Dedifferentiated amniotic fluid mesenchymal stem cell (primary cell): ENCODE measurements at regions not wholly inside any gene's neighbourhood (a gene's known extent, or its start where the extent isn't known, plus 50 kb on each side); places are given as distances from the start of the nearest gene placed in this dataset.

Source experiments
- DNase-seq: peaks from one replicate; pipeline ENCODE4 v3.0.0-alpha.2; 2016; ENCODE audit errors: extremely low spot score

- DNase-seq, result no peak
Observed at GRCh38 chr11:42047637-42048555, 588.4 kb upstream of the LRRC4C start.

- no peak for DNase-seq
Observed at GRCh38 chr11:42049186-42049585, 589.7 kb upstream of the LRRC4C start.

DNA sequence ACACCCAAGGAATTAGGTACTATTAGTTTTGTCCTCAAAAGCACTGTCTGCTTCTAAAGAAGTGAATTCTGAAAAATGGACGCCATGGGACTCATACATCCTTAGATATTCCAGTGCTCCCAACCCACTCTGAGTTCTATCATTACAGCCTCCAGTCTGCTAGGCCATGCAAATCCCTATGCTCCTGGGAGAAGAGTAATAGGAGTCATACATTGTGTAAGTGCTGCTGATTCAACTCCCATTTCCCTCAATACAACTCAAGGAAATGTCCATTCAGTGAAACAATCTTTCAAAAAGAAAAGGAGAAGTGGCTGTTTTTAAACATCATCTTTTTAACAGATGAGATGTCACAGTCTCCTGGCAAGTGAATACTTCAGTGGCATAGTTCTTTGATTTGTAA is 590.2 kb upstream of the LRRC4C start:
- DNase-seq, result no peak

DNA sequence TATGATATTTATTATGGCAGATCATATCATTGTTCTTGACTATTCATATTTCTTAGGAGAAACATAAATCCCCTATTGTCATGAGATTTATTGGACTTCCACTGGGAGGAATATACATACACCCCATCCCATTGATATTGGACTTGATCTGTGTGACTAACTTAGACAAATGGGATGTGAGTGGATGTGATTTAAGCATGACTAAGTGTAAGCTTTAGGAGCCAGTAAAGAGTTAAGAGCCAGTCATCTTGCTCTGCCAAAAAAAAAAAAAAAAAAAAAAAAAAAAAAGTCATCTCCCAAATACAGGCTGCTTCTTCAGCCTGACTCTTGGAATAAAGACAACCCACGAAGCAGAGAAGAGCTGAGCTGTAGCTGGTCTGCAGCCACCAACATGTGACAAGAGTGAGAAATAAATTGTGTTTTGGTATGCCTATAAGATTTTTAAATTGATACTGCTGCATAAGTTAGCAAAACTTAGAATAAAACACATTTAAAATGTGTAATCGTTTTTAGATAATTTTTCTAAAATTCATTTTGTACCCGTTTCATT is 595.0 kb upstream of the LRRC4C start:
- no peak for DNase-seq

GRCh38 chr11:42055606-42056005 is 596.2 kb upstream of the LRRC4C start:
- no peak for DNase-seq

DNA sequence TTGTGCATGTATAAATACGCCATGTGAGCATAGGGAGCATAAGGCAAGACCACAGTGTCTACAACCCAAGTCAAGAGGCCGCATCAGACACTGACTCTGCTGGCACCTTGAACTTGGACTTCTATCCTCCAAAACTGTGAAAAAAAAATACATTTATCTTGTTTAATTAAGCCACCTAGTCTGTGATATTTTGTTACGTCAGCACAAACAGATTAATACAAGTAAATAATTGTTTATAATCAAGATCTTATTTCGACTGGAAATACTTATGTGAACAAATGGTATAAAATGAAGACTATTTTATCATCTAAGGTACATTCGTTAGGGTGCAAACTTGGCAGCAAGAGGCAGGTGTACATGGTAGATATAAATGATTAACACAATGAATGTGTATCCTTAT is 599.3 kb upstream of the LRRC4C start:
- no peak for DNase-seq

GRCh38 chr11:42065199-42065598 is 605.7 kb upstream of the LRRC4C start:
- no peak for DNase-seq

DNA sequence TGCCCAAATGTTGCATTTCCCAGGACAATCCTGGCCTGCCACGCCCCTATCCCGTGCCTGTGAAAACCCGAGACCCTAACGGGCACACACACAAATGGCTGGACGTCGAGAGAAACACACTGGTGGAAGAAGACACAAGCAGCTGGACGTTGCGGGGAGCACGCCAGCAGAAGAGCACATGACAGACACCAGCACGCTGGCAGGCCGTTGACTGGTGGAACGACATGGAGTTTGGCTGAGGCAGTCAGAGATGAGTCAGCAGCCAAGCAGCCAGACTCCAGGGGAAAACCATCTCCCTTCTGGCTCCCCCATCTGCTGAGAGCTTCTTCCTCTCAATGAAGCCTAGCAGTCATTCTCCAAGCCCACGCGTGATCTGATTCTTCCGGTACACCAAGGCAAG is 606.7 kb upstream of the LRRC4C start:
- DNase-seq, result no peak

DNA sequence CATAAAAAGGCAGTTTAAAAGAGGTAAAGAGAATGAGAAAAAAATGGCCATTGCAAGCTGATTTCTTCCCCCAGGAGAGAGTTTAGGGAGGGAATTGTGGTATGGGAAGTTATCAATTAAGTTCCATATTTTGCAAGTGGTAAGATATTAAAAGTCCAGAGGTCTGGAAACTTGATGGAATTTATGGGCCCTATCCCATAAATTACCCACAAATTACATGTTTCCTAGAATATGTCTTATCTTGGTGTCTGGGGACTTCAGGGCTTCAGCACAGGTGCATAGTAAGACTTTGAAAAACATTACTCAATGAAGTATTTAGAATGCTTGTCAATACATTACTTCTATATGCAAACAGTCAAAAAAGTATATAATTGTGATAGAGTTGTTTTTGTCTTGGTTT is 614.9 kb upstream of the LRRC4C start:
- DNase-seq, result no peak

GRCh38 chr11:42075180-42075579 is 615.7 kb upstream of the LRRC4C start:
- DNase-seq, result no peak

- DNase-seq, result no peak
Observed at GRCh38 chr11:42077794-42078193, 618.3 kb upstream of the LRRC4C start.

- DNase-seq, result no peak
Observed at GRCh38 chr11:42085736-42086135, 626.3 kb upstream of the LRRC4C start.

DNA sequence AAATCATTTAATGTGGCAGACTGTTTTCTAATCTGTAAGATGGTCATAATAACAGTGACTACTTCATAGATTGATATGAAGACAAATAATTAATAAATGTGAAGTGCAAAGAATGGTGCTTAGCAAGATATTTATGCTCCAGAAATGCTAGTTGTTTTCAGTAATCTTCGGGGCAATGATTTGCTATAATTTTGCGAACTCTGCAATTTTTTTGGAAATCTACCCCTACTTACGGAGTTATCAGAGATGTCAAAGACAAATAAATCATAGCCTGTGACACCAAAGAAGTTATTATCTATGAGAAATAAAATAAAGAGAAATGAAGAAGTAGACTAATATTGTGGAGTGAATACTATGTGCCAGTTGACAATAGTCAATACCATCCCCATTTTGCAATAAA is 634.1 kb upstream of the LRRC4C start:
- no peak for DNase-seq

DNA sequence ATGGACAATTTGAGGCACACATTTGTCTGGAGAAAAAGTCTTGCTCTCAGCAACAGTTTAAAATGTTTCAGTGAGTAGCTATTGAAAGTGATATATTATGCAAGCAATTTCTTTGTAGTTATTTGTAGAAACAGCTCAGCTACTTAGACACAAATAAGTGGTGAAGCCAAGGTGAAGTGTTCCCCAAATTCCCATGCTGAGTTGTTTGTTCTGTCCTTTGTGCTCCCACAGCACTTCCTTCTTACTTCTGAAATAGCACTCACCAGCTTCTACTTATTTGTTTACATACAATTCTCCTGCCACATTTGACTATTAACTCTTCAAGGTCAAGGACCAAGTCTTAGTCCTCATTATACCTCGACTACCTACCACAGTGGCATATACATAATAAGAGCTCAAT is 638.6 kb upstream of the LRRC4C start:
- no peak for DNase-seq

DNA sequence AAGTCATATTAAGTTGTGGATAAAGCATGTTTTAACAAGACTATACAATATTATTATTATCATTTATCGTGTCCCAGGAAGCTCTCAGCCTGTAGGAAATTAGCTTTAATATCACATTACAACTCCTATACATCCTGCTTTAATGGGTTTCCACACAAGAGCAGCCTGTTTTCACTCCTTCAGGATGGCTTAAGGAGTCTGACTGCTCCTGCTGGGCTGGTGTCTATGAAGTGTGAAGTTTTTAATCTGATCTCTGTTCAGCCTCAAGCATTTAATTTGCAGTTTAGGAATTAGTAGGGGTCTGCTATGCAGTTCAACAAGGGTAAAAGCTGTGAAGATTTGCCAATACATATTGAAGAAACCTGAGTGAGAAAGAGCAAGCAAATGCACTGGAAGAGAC is 653.4 kb upstream of the LRRC4C start:
- DNase-seq, result no peak

DNA sequence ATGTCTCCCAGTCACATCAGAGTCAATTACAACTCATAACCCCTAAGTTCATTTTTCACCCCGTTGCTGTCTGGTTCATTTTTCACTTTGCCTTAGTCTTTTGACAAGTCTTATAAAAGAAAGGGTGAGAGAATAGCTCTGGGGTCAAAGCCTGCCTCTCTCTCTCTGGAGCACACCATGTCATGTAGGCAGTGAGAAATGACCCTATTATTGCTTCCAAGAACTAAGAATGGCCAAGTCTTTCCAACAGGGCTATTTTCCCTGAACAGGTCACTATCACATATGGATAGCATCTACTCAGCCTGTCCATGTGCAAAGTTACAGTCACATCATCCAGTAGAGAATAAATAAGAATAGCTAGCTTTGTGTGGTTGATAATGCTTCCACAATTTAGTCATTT is 655.5 kb upstream of the LRRC4C start:
- DNase-seq, result no peak

GRCh38 chr11:42138454-42138853 is 679.0 kb upstream of the LRRC4C start:
- no peak for DNase-seq

- DNase-seq, result no peak
Observed at GRCh38 chr11:42145311-42145710, 685.9 kb upstream of the LRRC4C start.

DNA sequence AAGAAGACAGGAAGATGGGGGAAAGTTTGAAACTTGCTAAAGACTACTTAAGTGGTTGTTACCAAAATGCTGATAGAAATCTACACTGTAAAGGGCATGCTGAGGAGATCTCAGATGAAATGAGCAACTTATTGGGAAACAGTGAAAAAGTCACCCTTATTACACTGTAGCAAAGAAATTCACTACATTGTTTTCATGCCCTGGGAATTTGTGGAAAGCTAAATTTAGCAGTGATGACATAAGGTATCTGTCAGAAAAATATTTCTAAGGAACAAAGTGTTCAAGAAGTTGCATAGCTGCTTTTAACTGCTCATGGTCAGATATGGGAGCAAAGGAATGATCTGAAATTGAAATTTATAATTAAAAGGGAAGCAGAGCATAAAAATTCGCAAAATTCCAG is 702.4 kb upstream of the LRRC4C start:
- DNase-seq, result no peak

GRCh38 chr11:42169191-42169590 is 709.7 kb upstream of the LRRC4C start:
- DNase-seq, result no peak

DNA sequence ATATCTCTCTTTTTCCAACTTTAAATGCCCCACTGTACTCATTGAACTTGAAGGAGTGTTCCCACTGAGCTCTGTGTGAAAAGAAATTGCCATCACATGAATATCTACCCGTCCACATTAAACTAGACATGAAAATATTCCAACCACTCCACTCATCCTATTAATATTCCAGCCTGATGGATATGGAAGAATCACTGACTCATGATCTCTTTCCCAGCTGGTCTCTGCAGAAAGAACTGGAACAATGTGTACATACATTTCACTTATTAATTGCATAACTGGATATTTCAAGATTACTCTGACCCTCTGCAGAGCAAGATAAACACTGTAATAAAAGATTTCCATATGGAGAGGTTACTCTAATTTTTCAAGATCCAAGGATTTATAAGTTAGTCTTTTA is 711.1 kb upstream of the LRRC4C start:
- no peak for DNase-seq

DNA sequence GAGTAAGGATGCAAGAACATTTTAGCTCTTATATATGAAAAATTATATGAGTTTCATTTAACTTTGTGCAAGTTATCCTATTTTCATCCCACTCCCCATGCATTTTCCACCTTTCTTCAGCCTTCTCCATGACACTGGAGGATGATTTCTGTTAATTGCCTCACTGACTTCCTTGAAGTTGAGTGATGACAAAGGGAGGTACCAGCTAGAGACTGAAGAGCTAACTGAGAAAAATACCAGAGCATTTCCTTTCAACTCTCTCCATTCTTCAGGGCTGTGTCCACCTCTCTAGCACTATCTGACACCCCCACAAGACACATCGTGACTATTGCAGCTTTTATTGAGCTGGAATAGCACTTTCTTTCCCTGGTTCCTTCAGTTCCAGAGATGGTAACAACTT is 711.6 kb upstream of the LRRC4C start:
- DNase-seq, result no peak

DNA sequence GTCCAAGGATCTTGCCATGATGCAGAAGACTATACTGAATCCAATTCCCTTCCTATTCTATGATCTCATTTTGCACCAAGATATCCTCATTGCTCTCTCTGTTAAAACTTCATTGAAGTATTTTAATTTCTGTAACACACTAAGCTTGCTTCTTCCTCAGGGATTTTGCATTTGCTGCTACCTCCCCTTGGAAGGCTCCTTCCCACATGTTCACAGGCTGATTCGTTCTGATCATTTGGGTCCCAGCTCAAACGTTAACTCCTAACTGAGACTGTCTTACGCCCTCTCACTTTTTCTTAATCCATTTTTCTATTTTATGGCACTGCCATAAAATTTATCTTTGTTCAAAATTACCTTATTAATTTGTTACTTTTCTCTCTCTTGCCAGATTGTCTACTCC is 713.0 kb upstream of the LRRC4C start:
- no peak for DNase-seq

GRCh38 chr11:42175203-42175602 is 715.8 kb upstream of the LRRC4C start:
- DNase-seq, result no peak
